Neuronal stem cell (in vitro differentiated cells): ENCODE measurements at regions not wholly inside any gene's neighbourhood (a gene's known extent, or its start where the extent isn't known, plus 50 kb on each side); places are given as distances from the start of the nearest gene placed in this dataset.

ENCODE experiments used
- DNase-seq: peaks from one replicate; pipeline ENCODE4 v3.0.0-alpha.2; 2013; ENCODE audit warnings: low spot score
- H2AFZ ChIP-seq: one replicate; pipeline ENCODE4 v1.6.1; 2013; ENCODE audit warnings: mild to moderate bottlenecking, low read length, inconsistent platforms
- H2AK5ac ChIP-seq: 2 replicates; pipeline ENCODE4 v1.6.1; 2013; ENCODE audit warnings: low read depth, mild to moderate bottlenecking, inconsistent platforms, low read length, moderate library complexity, mixed read lengths
- H2BK120ac ChIP-seq: 2 replicates; pipeline ENCODE4 v1.6.1; 2013; ENCODE audit warnings: low read depth, mild to moderate bottlenecking, inconsistent platforms, low read length, moderate library complexity, mixed read lengths
- H2BK12ac ChIP-seq: one replicate; pipeline ENCODE4 v1.6.1; 2013; ENCODE audit warnings: low read length, inconsistent platforms
- H2BK15ac ChIP-seq: 2 replicates; pipeline ENCODE4 v1.6.1; 2013; ENCODE audit warnings: mild to moderate bottlenecking, low read length, inconsistent platforms, mixed read lengths
- H2BK5ac ChIP-seq: one replicate; pipeline ENCODE4 v1.6.1; 2013; ENCODE audit warnings: inconsistent platforms, mild to moderate bottlenecking, low read length, moderate library complexity
- H3K14ac ChIP-seq: one replicate; pipeline ENCODE4 v1.6.1; 2013; ENCODE audit warnings: low read length, inconsistent platforms
- H3K18ac ChIP-seq: 2 replicates; pipeline ENCODE4 v1.6.1; 2013; ENCODE audit warnings: low read length, inconsistent platforms
- H3K23ac ChIP-seq: 2 replicates; pipeline ENCODE4 v1.6.1; 2013; ENCODE audit warnings: low read depth, mild to moderate bottlenecking, mixed read lengths, low read length, inconsistent platforms; ENCODE audit not compliant: poor library complexity
- H3K27ac ChIP-seq: replicated peaks from 3 replicates; pipeline ENCODE4 v1.5.1; 2013; ENCODE audit warnings: low read length, inconsistent platforms
- H3K27me3 ChIP-seq, 3 experiments: 2 replicates each; pipeline ENCODE4 v1.6.1; 2013; ENCODE audit warnings: low read length in 3 of 3, mild to moderate bottlenecking in 2 of 3, inconsistent platforms in 1 of 3, low read depth in 1 of 3, mixed read lengths in 1 of 3, moderate library complexity in 1 of 3; ENCODE audit not compliant: control insufficient read depth in 3 of 3, insufficient read depth in 3 of 3
- H3K36me3 ChIP-seq, 2 donors: replicated peaks in 1 of 2; 2 replicates each; pipeline ENCODE4 v1.6.1; 2013; ENCODE audit warnings: low read length in 2 of 2; ENCODE audit not compliant: control insufficient read depth in 2 of 2, insufficient read depth in 2 of 2
- H3K4ac ChIP-seq: 2 replicates; pipeline ENCODE4 v1.6.1; 2013; ENCODE audit warnings: inconsistent platforms, mild to moderate bottlenecking, low read length, moderate library complexity
- H3K4me1 ChIP-seq, 2 donors: 1 replicate in 1 of 2; 2 replicates in 1 of 2; pipeline ENCODE4 v1.6.1; 2013; ENCODE audit warnings: low read length in 2 of 2, low read depth in 1 of 2; ENCODE audit not compliant: control insufficient read depth in 2 of 2, insufficient read depth in 1 of 2
- H3K4me2 ChIP-seq: one replicate; pipeline ENCODE4 v1.6.1; 2013; ENCODE audit warnings: mild to moderate bottlenecking, low read length, inconsistent platforms; ENCODE audit not compliant: insufficient read depth, poor library complexity, severe bottlenecking
- H3K4me3 ChIP-seq, 2 donors: 2 replicates each; pipeline ENCODE4 v1.5.1; 2013; ENCODE audit warnings: low read length in 2 of 2, mild to moderate bottlenecking in 2 of 2, inconsistent platforms in 1 of 2, moderate library complexity in 1 of 2
- H3K79me1 ChIP-seq: one replicate; pipeline ENCODE4 v1.6.1; 2013; ENCODE audit warnings: low read depth, mild to moderate bottlenecking, inconsistent platforms, low read length, moderate library complexity
- H3K9ac ChIP-seq: one replicate; pipeline ENCODE4 v1.6.1; 2013; ENCODE audit warnings: mild to moderate bottlenecking, low read depth, low read length, inconsistent platforms; ENCODE audit not compliant: poor library complexity
- H3K9me3 ChIP-seq, 2 donors: replicated peaks in 1 of 2; 2 replicates each; pipeline versions ENCODE3 to v1.6.1; 2013; ENCODE audit warnings: low read length in 2 of 2, mild to moderate bottlenecking in 2 of 2, inconsistent platforms in 1 of 2, low read depth in 1 of 2, mixed read lengths in 1 of 2, moderate library complexity in 1 of 2; ENCODE audit not compliant: control insufficient read depth in 2 of 2, insufficient read depth in 1 of 2
- H4K8ac ChIP-seq: one replicate; pipeline ENCODE4 v1.6.1; 2013; ENCODE audit warnings: low read depth, mild to moderate bottlenecking, inconsistent platforms, low read length, moderate library complexity
- H4K91ac ChIP-seq: one replicate; pipeline ENCODE4 v1.6.1; 2013; ENCODE audit warnings: low read length, low read depth, mild to moderate bottlenecking, inconsistent platforms; ENCODE audit not compliant: poor library complexity
- WGBS, 2 donors: extraction: QIAGEN DNeasy Blood & Tissue Kit; methylation state at CpG; one replicate each; pipeline ENCODE4 v1.1.7; 2013; ENCODE audit warnings: missing lambda C conversion rate in 2 of 2, mixed read lengths in 1 of 2; ENCODE audit not compliant: insufficient read length in 2 of 2, insufficient replicate concordance in 1 of 2; ENCODE audit errors: extremely low coverage in 2 of 2; 5-methylcytosine and 5-hydroxymethylcytosine counted together

DNA sequence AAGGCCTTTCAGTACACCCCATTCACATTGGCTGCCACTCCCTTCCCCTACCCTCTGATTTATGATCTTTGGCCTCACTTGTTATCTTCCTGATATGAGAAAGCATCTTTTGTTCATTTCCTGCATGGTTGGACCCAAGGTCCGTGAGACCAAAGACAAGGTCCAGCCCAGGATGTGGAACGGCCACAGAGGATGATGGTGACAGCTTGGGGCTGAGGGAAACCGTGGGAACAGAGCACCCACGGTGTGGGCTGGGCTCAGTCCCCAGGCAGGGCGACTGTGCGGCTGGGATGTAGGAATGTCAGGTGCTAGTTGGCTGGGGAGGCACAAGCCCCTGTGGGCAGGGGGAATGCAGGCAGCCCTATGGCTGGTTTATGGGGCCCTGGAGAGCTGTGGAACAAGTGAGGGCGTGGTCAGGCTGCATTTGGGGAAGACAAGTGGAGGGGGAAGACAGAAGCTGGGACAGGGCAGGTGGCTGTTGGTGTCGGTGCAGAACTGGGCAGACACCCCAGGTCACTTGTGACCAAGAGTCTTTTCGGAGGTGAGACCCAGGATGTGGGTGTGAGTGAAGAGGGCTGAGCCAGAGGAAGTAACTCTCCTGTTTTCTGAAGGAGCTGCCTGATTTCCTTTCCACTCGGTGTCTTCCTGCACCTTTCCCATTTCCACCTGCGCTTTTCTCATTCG lies 51.7 kb upstream of the IGFBP3 start:
- no peak overlapping the region for H3K23ac ChIP-seq
- peak overlapping the region; percentile 24 for H2AK5ac ChIP-seq
- peak overlapping the region; percentile 20 for H2BK15ac ChIP-seq
- peak overlapping the region; percentile 44 for H4K91ac ChIP-seq
- no peak overlapping the region for H3K27ac ChIP-seq
- DNase-seq = no peak
- no peak overlapping the region for H2BK5ac ChIP-seq
- H3K14ac ChIP-seq = peak overlapping the region; percentile 5
- peak overlapping the region in 1 of 2 donors; percentile 38 for H3K4me3 ChIP-seq
- peaks cover under 1% of the 10 kb centered on the region in 2 donors for H3K4me1 ChIP-seq
- no peaks in the 10 kb centered on the region for H3K27me3 ChIP-seq
- H3K79me1 ChIP-seq = no peaks in the 10 kb centered on the region
- no peak overlapping the region for H3K4ac ChIP-seq
- no peak overlapping the region for H2BK120ac ChIP-seq
- H3K36me3 ChIP-seq = no peaks in the 10 kb centered on the region
- WGBS, 2 donors = no CpG with 5 or more reads among the region's 12 CpGs
- no peak overlapping the region for H3K4me2 ChIP-seq
- no peak overlapping the region for H4K8ac ChIP-seq
- H3K18ac ChIP-seq = peak overlapping the region; percentile 85
- peaks cover 2 to 5% of the 10 kb centered on the region in 2 donors for H3K9me3 ChIP-seq
- H2AFZ ChIP-seq = no peak overlapping the region
- H3K9ac ChIP-seq = no peak overlapping the region
- H2BK12ac ChIP-seq = peak overlapping the region; percentile 80

DNA sequence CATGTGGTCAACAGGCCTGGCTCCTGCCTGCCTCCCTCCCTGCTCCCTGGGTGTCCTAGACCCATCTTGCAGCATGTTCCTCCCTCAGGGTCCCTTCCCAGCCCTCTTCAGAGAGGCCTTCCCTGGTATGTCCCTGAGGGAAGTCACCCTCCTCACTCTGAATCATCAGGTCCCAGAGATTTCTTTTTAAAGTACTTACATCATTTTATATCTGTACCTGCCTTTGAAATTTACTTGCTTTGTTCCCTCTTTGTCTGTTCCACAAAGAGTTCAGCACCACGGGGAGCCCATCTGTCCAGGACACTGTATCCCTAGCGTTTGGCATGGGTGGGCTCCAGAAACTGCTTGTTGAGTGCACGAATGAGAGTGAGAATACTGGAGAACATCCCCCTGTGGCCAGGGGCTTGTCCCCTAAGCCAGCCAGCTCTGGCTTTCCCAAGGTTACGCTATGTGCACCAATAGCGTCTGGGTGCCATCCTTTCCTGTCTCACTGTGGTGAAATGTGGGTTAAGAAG lies 50.6 kb upstream of the IGFBP3 start:
- H4K8ac ChIP-seq = no peak overlapping the region
- no peaks in the 10 kb centered on the region for H3K27me3 ChIP-seq
- no peak overlapping the region for H2AFZ ChIP-seq
- no peak overlapping the region for H3K4me3 ChIP-seq
- no peak overlapping the region for H2AK5ac ChIP-seq
- no peak overlapping the region for H3K4me2 ChIP-seq
- peaks cover 2 to 5% of the 10 kb centered on the region in 2 donors for H3K9me3 ChIP-seq
- no peaks in the 10 kb centered on the region for H3K4me1 ChIP-seq
- H2BK5ac ChIP-seq = no peak overlapping the region
- no peaks in the 10 kb centered on the region for H3K79me1 ChIP-seq
- H4K91ac ChIP-seq = no peak overlapping the region
- no peak overlapping the region for H3K9ac ChIP-seq
- H3K36me3 ChIP-seq = no peaks in the 10 kb centered on the region
- H3K4ac ChIP-seq = no peak overlapping the region
- no peak overlapping the region for H2BK12ac ChIP-seq
- no peak for DNase-seq
- H3K18ac ChIP-seq = peak overlapping the region; percentile 9
- whole genome bisulfite sequencing, 2 donors = no CpG with 5 or more reads among the region's 5 CpGs
- no peak overlapping the region for H2BK120ac ChIP-seq
- H3K14ac ChIP-seq = no peak overlapping the region
- H3K27ac ChIP-seq = no peak overlapping the region
- H3K23ac ChIP-seq = no peak overlapping the region
- H2BK15ac ChIP-seq = peak overlapping the region; percentile 72

DNA sequence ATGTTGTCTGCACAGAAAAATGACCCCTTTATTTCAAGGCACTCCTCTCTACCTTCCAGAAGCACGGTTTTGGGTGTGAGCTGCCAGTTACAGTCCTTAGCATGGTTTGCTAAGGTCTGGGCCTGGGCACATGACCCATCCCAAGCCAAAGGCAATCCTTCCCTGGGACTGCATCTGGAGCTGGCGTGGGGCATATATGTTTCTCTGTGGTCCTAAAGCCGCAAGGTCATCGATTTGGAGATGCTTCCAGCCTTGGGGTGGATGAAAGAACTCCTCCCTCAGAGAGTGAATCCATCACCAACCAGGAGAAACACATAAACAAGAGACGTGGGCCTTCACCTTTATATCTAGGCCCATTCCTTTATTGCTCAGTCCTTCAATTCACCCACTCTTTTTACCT lies 50.1 kb upstream of the IGFBP3 start:
- no peaks in the 10 kb centered on the region for H3K4me1 ChIP-seq
- DNase-seq = no peak
- H3K4ac ChIP-seq = no peak overlapping the region
- no peaks in the 10 kb centered on the region for H3K27me3 ChIP-seq
- H3K9ac ChIP-seq = no peak overlapping the region
- H3K23ac ChIP-seq = no peak overlapping the region
- H2BK5ac ChIP-seq = no peak overlapping the region
- no peaks in the 10 kb centered on the region for H3K79me1 ChIP-seq
- peak overlapping the region; percentile 11 for H3K18ac ChIP-seq
- no peak overlapping the region for H2AFZ ChIP-seq
- H3K9me3 ChIP-seq = peaks cover 2 to 5% of the 10 kb centered on the region in 2 donors
- peak overlapping the region; percentile 72 for H2BK15ac ChIP-seq
- no peaks in the 10 kb centered on the region for H3K36me3 ChIP-seq
- H3K14ac ChIP-seq = no peak overlapping the region
- no peak overlapping the region for H3K4me2 ChIP-seq
- H4K91ac ChIP-seq = no peak overlapping the region
- H3K27ac ChIP-seq = no peak overlapping the region
- no peak overlapping the region for H2BK12ac ChIP-seq
- H4K8ac ChIP-seq = no peak overlapping the region
- no CpG with 5 or more reads among the region's 5 CpGs for WGBS, 2 donors
- H2BK120ac ChIP-seq = no peak overlapping the region
- H2AK5ac ChIP-seq = no peak overlapping the region
- no peak overlapping the region for H3K4me3 ChIP-seq
